ENCODE measurements at regions not wholly inside any gene's neighbourhood (a gene's known extent, or its start where the extent isn't known, plus 50 kb on each side); places are given as distances from the start of the nearest gene placed in this dataset.

GRCh38 chr12:131600160-131600532 is 110.7 kb upstream of the SFSWAP start:
- no peak for TF ChIP-seq GATA3 (IDR thresholded peaks at IDR 0.05; ENCODE audit: low read depth, low read length)
- TF ChIP-seq GATA2 (IDR thresholded peaks at IDR 0.05; ENCODE audit: low read depth, low read length) = no peak
